ENCODE measurements at regions not wholly inside any gene's neighbourhood (a gene's known extent, or its start where the extent isn't known, plus 50 kb on each side); places are given as distances from the start of the nearest gene placed in this dataset.
"Not testable (repeated sequence)": the region's sequence is repeated elsewhere in the genome, so short reads cannot be mapped to it uniquely, and the experiment has no call there.

GRCh38 chr4:82279550-82279949, 94.2 kb downstream of the HNRNPD start:
- TF ChIP-seq CTCF (optimal IDR thresholded peaks at IDR 0.05 in 1 of 3, IDR thresholded peaks at IDR 0.05 in 1 of 3, conservative IDR thresholded peaks at IDR 0.05 in 1 of 3; ENCODE audit: extremely low read depth in 1 of 3, insufficient read depth in 2 of 3, low read length in 3 of 3); EZH2 (IDR thresholded peaks at IDR 0.05; ENCODE audit: low read length): not testable (repeated sequence)

All from keratinocyte (primary cell).